ENCODE measurements at regions not wholly inside any gene's neighbourhood (a gene's known extent, or its start where the extent isn't known, plus 50 kb on each side); places are given as distances from the start of the nearest gene placed in this dataset.

DNA sequence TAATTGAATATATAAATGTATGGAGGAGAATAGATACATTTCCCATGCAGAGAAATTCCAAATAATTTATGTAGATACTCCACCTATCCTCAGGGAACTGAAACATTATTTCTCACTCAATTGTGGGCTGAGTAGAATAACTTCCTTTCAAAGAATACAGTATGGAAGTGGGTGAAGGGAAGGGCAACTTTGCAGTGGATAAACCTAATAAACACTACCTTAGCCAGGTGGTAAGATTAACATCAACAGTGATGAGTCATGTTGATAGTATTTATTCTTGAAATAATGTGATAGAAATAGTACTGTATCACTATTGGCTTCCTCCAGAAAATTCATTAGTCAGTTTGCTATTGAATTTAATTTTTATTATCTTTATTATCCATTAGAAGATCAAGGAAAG lies 716.4 kb upstream of the CHAC2 start:
- TF ChIP-seq, protein P1, sequence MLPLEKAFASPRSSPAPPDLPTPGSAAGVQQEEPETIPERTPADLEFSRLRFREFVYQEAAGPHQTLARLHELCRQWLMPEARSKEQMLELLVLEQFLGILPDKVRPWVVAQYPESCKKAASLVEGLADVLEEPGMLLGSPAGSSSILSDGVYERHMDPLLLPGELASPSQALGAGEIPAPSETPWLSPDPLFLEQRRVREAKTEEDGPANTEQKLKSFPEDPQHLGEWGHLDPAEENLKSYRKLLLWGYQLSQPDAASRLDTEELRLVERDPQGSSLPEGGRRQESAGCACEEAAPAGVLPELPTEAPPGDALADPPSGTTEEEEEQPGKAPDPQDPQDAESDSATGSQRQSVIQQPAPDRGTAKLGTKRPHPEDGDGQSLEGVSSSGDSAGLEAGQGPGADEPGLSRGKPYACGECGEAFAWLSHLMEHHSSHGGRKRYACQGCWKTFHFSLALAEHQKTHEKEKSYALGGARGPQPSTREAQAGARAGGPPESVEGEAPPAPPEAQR (tag by site-specific recombination; IDR thresholded peaks at IDR 0.05) = no peak
- TF ChIP-seq CTCF (tag by site-specific recombination; IDR thresholded peaks at IDR 0.05) (no peak), TRIM28 (IDR thresholded peaks at IDR 0.05; ENCODE audit: borderline replicate concordance, low read length) (no peak), PRDM10 (tag by site-specific recombination; IDR thresholded peaks at IDR 0.05) (no peak), PATZ1 (tag by site-specific recombination; IDR thresholded peaks at IDR 0.05) (no peak), ZNF549 (tag by site-specific recombination; IDR thresholded peaks at IDR 0.05) (no peak), ZNF660 (tag by site-specific recombination; IDR thresholded peaks at IDR 0.05) (no peak)
- TF ChIP-seq, protein P2, sequence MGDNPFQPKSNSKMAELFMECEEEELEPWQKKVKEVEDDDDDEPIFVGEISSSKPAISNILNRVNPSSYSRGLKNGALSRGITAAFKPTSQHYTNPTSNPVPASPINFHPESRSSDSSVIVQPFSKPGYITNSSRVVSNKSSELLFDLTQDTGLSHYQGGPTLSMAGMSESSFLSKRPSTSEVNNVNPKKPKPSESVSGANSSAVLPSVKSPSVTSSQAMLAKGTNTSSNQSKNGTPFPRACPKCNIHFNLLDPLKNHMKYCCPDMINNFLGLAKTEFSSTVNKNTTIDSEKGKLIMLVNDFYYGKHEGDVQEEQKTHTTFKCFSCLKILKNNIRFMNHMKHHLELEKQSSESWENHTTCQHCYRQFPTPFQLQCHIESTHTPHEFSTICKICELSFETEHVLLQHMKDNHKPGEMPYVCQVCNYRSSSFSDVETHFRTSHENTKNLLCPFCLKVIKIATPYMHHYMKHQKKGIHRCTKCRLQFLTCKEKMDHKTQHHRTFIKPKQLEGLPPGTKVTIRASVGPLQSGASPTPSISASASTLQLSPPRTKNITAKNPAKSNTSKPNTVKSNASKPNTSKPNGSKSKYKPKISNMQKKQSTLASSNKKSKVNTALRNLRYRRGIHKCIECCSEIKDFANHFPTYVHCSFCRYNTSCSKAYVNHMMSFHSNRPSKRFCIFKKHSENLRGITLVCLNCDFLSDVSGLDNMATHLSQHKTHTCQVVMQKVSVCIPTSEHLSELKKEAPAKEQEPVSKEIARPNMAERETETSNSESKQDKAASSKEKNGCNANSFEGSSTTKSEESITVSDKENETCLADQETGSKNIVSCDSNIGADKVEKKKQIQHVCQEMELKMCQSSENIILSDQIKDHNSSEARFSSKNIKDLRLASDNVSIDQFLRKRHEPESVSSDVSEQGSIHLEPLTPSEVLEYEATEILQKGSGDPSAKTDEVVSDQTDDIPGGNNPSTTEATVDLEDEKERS (tag by site-specific recombination; IDR thresholded peaks at IDR 0.05) = no peak
